Right lobe of liver (tissue), 6 donors: ENCODE measurements at regions not wholly inside any gene's neighbourhood (a gene's known extent, or its start where the extent isn't known, plus 50 kb on each side); places are given as distances from the start of the nearest gene placed in this dataset.

Experiments
- ATAC-seq, 4 donors: fragments of 200-7000 bp; cut with Tn5 transposase; one replicate each; pipeline ENCODE4 v1.9.1; 2020; ENCODE audit warnings: mild to moderate bottlenecking in 4 of 4, moderate library complexity in 4 of 4
- DNase-seq, 3 donors: peaks; one replicate each; pipeline ENCODE4 v3.0.0-alpha.2; 2020
- H3K27ac ChIP-seq, 3 donors: fragments of 200-600 bp; one replicate each; pipeline ENCODE4 v1.8.0; 2022
- H3K27me3 ChIP-seq, 2 donors: fragments of 200-600 bp; one replicate each; pipeline ENCODE4 v1.8.0; 2022
- H3K36me3 ChIP-seq, 4 donors: fragments of 200-600 bp; sonication (generic) in 1 of 4; one replicate each; pipeline versions ENCODE4 v1.5.1 to v1.8.0; 2017 to 2022; ENCODE audit warnings: control low read depth in 1 of 4
- H3K4me1 ChIP-seq, 4 donors: fragments of 200-600 bp; sonication (generic) in 1 of 4; one replicate each; pipeline versions ENCODE4 v1.5.1 to v1.8.0; 2017 to 2022; ENCODE audit warnings: control low read depth in 1 of 4
- H3K4me3 ChIP-seq, 3 donors: fragments of 200-600 bp; one replicate each; pipeline ENCODE4 v1.8.0; 2022
- H3K9me3 ChIP-seq, 4 donors: fragments of 200-600 bp; sonication (generic) in 1 of 4; one replicate each; pipeline versions ENCODE4 v1.5.1 to v1.8.0; 2017 to 2022; ENCODE audit warnings: control low read depth in 1 of 4
- POLR2A ChIP-seq: fragments of 450-650 bp; IDR thresholded peaks from one replicate; pipeline ENCODE4 v1.6.1; 2017; ENCODE audit warnings: antibody characterized with exemption, mild to moderate bottlenecking
- WGBS: methylation state at CpG from one replicate; pipeline ENCODE4 v1.1.6; 2018; ENCODE audit warnings: low coverage, low lambda C conversion rate; ENCODE audit not compliant: insufficient coverage; ENCODE audit errors: missing lambda C conversion rate; 5-methylcytosine and 5-hydroxymethylcytosine counted together
- intact Hi-C, 2 donors: fragments of 100-400 bp; cut with DNase I; formaldehyde crosslinking; loops; one replicate each; pipeline versions ENCODE4 v1.11.2 to v1.14.1; 2022
- TF ChIP-seq, protein P1 (sequence below), 4 donors: fragments of 200-600 bp in 3 of 4; fragments of 450-650 bp in 1 of 4; IDR thresholded peaks; one replicate each; pipeline versions ENCODE4 v1.5.1 to v1.8.0; 2016 to 2022; ENCODE audit warnings: antibody characterized with exemption in 4 of 4, mild to moderate bottlenecking in 2 of 4
- donor health status: DM: no; HTN: yes; CAD: no.
- donor health status: DM: no; HTN: no; CAD: no.
- donor health status: DM: no; HTN: no; CAD: no.
- donor health status: DM: no; HTN: yes; CAD: no.
- donor health status: DM: no; HTN: yes; CAD: no.

DNA sequence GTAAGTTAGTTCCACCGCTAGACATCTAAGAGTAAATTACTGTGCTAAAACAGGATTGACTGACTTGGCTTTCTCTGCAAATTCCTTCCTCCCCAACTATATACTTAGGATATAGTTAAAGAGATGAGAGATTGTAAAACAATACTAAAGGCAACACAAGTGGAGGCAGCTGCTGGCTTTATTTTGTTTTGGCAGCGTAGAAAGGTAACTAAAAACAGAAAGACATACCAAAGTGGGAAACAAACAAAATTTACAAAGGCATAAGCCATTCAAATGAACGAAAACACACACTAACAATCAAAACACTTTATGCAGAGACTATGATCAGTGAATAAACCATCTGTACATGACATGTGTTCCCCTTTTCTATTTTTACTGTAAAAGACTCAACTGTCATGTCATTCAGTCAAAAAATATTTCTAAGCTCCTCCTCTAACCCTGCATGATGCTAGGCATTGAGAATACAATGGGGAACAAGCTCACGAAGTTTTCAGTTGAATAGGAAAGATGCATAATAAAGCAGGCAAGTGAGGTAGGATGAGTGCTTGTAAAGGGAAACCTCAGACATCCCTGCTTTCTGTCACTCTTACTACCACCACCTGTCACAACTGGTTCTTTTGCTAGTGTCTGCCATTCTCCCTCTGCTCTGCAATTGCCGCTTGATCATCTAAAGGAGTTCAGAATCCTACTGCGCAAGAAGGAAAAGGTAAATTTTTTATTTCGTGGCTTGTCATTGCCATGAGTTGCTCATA, 64.2 kb upstream of the COL1A2 start:
- intact Hi-C loops, result no loop called here

DNA sequence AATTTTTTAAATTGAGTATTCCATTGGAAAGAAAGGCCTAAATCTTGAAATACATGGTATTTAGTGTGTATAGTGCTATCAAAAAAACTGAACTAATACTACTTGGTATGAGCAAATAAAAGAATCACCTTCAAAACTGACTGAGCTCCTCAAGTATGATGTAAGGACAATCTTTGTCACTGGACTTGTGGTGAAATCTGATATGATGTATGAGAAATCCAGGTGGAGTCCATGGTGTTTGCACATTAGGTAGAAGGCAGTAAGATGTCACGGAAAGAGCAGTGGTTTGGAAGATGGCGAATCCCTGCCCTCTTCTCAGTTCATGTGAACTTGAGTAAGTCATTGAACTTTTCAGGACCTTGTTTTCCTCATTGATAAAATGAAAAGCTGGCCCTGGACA, 62.1 kb upstream of the COL1A2 start:
- intact Hi-C loops, result no loop called here
- Histone ChIP-seq H3K4me3 (no peak overlapping the region), H3K27ac (no peak overlapping the region), H3K4me1 (no peaks in the 10 kb centered on the region), H3K9me3 (no peaks in the 10 kb centered on the region), H3K27me3 (no peaks in the 10 kb centered on the region), H3K36me3 (no peaks in the 10 kb centered on the region)
- 71% methylated on average over 2 of the region's 2 CpGs for WGBS
- ATAC-seq (no peak), DNase-seq (no peak)
- TF ChIP-seq, protein P1, sequence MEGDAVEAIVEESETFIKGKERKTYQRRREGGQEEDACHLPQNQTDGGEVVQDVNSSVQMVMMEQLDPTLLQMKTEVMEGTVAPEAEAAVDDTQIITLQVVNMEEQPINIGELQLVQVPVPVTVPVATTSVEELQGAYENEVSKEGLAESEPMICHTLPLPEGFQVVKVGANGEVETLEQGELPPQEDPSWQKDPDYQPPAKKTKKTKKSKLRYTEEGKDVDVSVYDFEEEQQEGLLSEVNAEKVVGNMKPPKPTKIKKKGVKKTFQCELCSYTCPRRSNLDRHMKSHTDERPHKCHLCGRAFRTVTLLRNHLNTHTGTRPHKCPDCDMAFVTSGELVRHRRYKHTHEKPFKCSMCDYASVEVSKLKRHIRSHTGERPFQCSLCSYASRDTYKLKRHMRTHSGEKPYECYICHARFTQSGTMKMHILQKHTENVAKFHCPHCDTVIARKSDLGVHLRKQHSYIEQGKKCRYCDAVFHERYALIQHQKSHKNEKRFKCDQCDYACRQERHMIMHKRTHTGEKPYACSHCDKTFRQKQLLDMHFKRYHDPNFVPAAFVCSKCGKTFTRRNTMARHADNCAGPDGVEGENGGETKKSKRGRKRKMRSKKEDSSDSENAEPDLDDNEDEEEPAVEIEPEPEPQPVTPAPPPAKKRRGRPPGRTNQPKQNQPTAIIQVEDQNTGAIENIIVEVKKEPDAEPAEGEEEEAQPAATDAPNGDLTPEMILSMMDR (IDR thresholded peaks at IDR 0.05), result no peak
- TF ChIP-seq POLR2A, result no peak

More for the DNA sequence above, 64.2 kb upstream of the COL1A2 start:
- 54% methylated on average over 6 of the region's 7 CpGs for WGBS
- Histone ChIP-seq H3K27ac (no peak overlapping the region), H3K9me3 (no peaks in the 10 kb centered on the region), H3K36me3 (no peaks in the 10 kb centered on the region), H3K4me1 (no peaks in the 10 kb centered on the region), H3K27me3 (no peaks in the 10 kb centered on the region), H3K4me3 (no peak overlapping the region)
- TF ChIP-seq, protein P1 (IDR thresholded peaks at IDR 0.05), result no peak
- TF ChIP-seq POLR2A, result no peak
- no peak for ATAC-seq
- DNase-seq, result no peak

GRCh38 chr7:94333810-94334209, 60.9 kb upstream of the COL1A2 start:
- Histone ChIP-seq H3K27me3 (no peaks in the 10 kb centered on the region), H3K4me3 (no peak overlapping the region), H3K9me3 (no peaks in the 10 kb centered on the region), H3K4me1 (no peaks in the 10 kb centered on the region), H3K36me3 (no peaks in the 10 kb centered on the region), H3K27ac (no peak overlapping the region)
- DNase-seq (no peak), ATAC-seq (no peak)
- TF ChIP-seq, protein P1 (IDR thresholded peaks at IDR 0.05), result no peak
- no peak for TF ChIP-seq POLR2A
- intact Hi-C loops, result no loop called here

DNA sequence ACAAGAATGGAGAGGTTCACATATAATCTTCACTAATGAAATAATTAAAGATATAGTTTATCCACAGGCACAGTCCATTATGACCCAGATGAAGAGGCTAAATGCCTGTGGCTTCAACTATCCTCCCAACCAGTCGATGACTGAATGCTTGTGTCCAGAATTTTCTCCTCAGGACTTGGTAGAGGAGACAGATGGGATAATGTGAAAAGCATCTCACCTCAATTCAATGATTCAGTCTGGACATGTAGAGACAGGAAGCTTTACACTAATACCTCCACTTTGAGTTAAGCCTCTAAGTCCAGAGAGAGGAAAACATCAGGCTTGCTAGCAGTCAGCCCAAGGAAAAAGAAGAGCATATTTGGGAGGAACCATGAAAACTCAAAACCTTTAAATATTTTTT, 59.1 kb upstream of the COL1A2 start:
- no peaks in the 10 kb centered on the region for H3K36me3 ChIP-seq
- no peak for TF ChIP-seq POLR2A
- TF ChIP-seq, protein P1 (IDR thresholded peaks at IDR 0.05), result no peak
- WGBS, result 40% methylated on average over 1 of the region's 1 CpG
- H3K9me3 ChIP-seq, result no peaks in the 10 kb centered on the region
- no peak for DNase-seq
- no peak overlapping the region for H3K4me3 ChIP-seq
- no peak for ATAC-seq
- H3K27ac ChIP-seq, result no peak overlapping the region
- H3K27me3 ChIP-seq, result no peaks in the 10 kb centered on the region
- intact Hi-C loops, result no loop called here
- no peaks in the 10 kb centered on the region for H3K4me1 ChIP-seq

DNA sequence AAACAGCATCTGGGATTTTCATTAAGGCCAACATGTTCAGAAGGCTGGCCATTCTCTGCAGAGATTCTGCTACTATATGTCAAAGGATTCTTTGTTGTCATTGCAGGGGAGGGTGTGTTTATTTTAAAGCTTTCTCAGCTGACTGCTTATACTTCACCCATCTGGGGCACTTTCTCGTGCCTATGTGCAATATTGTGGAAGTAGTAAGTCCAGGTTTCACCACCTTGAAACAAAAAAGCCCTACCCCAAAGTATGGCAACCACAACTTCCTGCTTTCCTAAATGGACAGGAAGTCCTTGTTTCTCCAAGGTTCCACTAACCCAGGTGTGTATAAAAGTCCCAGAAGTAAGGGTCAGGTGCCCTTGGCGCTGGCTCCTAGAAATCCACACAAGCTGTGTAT, 58.7 kb upstream of the COL1A2 start:
- 76% methylated on average over 2 of the region's 2 CpGs for WGBS
- no peaks in the 10 kb centered on the region for H3K4me1 ChIP-seq
- H3K27ac ChIP-seq, result no peak overlapping the region
- H3K9me3 ChIP-seq, result no peaks in the 10 kb centered on the region
- TF ChIP-seq, protein P1 (IDR thresholded peaks at IDR 0.05), result no peak
- no peak for TF ChIP-seq POLR2A
- no peak overlapping the region for H3K4me3 ChIP-seq
- H3K36me3 ChIP-seq, result no peaks in the 10 kb centered on the region
- no peaks in the 10 kb centered on the region for H3K27me3 ChIP-seq
- DNase-seq, result no peak
- intact Hi-C loops, result no loop called here
- no peak for ATAC-seq
